Body of pancreas (tissue), 4 donors: ENCODE measurements at regions not wholly inside any gene's neighbourhood (a gene's known extent, or its start where the extent isn't known, plus 50 kb on each side); places are given as distances from the start of the nearest gene placed in this dataset.

ENCODE experiments used
- ATAC-seq: fragments of 150-250 bp; one replicate; pipeline ENCODE4 v1.9.1; 2016
- DNase-seq, 4 donors: peaks; one replicate each; pipeline ENCODE4 v3.0.0-alpha.2; 2019
- H3K27ac ChIP-seq, 4 donors: fragments of 200-600 bp; sonication (generic); 1 replicate in 3 of 4; 2 replicates in 1 of 4; pipeline versions ENCODE4 v1.5.1 to v1.6.1; 2016 to 2019; ENCODE audit warnings: mild to moderate bottlenecking in 1 of 4, mixed read lengths in 1 of 4, moderate library complexity in 1 of 4
- H3K27me3 ChIP-seq, 2 donors: fragments of 200-600 bp; sonication (generic); one replicate each; pipeline ENCODE4 v1.6.0; 2016; ENCODE audit warnings: mild to moderate bottlenecking in 1 of 2
- H3K36me3 ChIP-seq, 2 donors: fragments of 200-600 bp; sonication (generic); replicated peaks in 1 of 2; 2 replicates each; pipeline ENCODE4 v1.5.1; 2016; ENCODE audit warnings: low read depth in 2 of 2; ENCODE audit not compliant: insufficient read depth in 1 of 2
- H3K4me1 ChIP-seq: fragments of 200-600 bp; sonication (generic); one replicate; pipeline ENCODE4 v1.6.0; 2016
- H3K4me3 ChIP-seq, 2 donors: fragments of 200-600 bp; sonication (generic); 1 replicate in 1 of 2; 2 replicates in 1 of 2; pipeline ENCODE4 v1.5.1; 2016 to 2019
- H3K9me3 ChIP-seq, 3 donors: fragments of 200-600 bp; sonication (generic); 1 replicate in 2 of 3; 2 replicates in 1 of 3; pipeline ENCODE4 v1.5.1; 2016
- CTCF ChIP-seq, 7 experiments: fragments of 450-650 bp in 4 of 7; fragments of 200-600 bp in 3 of 7; sonication (generic) in 3 of 7; IDR thresholded peaks; one replicate each; pipeline ENCODE4 v1.5.1; 2016 to 2019; ENCODE audit warnings: antibody characterized with exemption in 7 of 7
- POLR2A ChIP-seq, 3 donors: fragments of 450-650 bp; IDR thresholded peaks; one replicate each; pipeline ENCODE4 v1.6.1; 2016; ENCODE audit warnings: antibody characterized with exemption in 3 of 3, mild to moderate bottlenecking in 2 of 3
- WGBS, 2 donors: methylation state at CpG; one replicate each; pipeline ENCODE4 v1.1.5; 2017; 5-methylcytosine and 5-hydroxymethylcytosine counted together
- intact Hi-C: fragments of 100-400 bp; cut with DNase I; formaldehyde crosslinking; loops from one replicate; pipeline ENCODE4 v1.15.1; 2023

- intact Hi-C loops = no loop called here
- no peaks in the 10 kb centered on the region for H3K36me3 ChIP-seq
- H3K27ac ChIP-seq = no peak overlapping the region
- no peaks in the 10 kb centered on the region for H3K9me3 ChIP-seq
- H3K4me1 ChIP-seq = peaks cover 26% of the 10 kb centered on the region
- no peaks in the 10 kb centered on the region for H3K27me3 ChIP-seq
- DNase-seq = no peak
- no peak for ATAC-seq
- H3K4me3 ChIP-seq = no peak overlapping the region
- 85 to 93% methylated on average over 4 of the region's 4 CpGs for WGBS, 2 donors
- no peak for TF ChIP-seq CTCF (IDR thresholded peaks at IDR 0.05)
- no peak for TF ChIP-seq POLR2A (IDR thresholded peaks at IDR 0.05)
These were observed 193.6 kb upstream of the ANKRD55 start for GRCh38 chr5:56426693-56427092.

- H3K27ac ChIP-seq = peak overlapping the region; percentile 28 to 87 (median 77)
- peak; percentile 81 to 92 (median 86) for DNase-seq
- ATAC-seq = peak; percentile 99
- intact Hi-C loops = no loop called here
- no peaks in the 10 kb centered on the region for H3K36me3 ChIP-seq
- no peaks in the 10 kb centered on the region for H3K9me3 ChIP-seq
- 9 to 20% methylated on average over 5 of the region's 5 CpGs for WGBS, 2 donors
- peaks cover 38% of the 10 kb centered on the region for H3K4me1 ChIP-seq
- H3K27me3 ChIP-seq = no peaks in the 10 kb centered on the region
- H3K4me3 ChIP-seq = no peak overlapping the region
- TF ChIP-seq CTCF (IDR thresholded peaks at IDR 0.05) = no peak
- no peak for TF ChIP-seq POLR2A (IDR thresholded peaks at IDR 0.05)
These were observed 189.1 kb upstream of the ANKRD55 start for GRCh38 chr5:56422076-56422762.

- peak; percentile 18 for ATAC-seq
- Histone ChIP-seq H3K4me1 (peaks cover 38% of the 10 kb centered on the region), H3K4me3 (no peak overlapping the region), H3K27me3 (no peaks in the 10 kb centered on the region), H3K9me3 (no peaks in the 10 kb centered on the region), H3K27ac (peak overlapping the region; percentile 28 to 87 (median 77)), H3K36me3 (no peaks in the 10 kb centered on the region)
- DNase-seq = no peak
- WGBS, 2 donors = 32 to 41% methylated on average over 6 of the region's 6 CpGs
- TF ChIP-seq CTCF (IDR thresholded peaks at IDR 0.05) (no peak), POLR2A (IDR thresholded peaks at IDR 0.05) (no peak)
- intact Hi-C loops = no loop called here
These were observed 188.3 kb upstream of the ANKRD55 start for GRCh38 chr5:56421246-56422075.

- Histone ChIP-seq H3K27ac (peak overlapping the region in 2 of 4 donors; percentile 79 to 87), H3K4me1 (peaks cover 44% of the 10 kb centered on the region), H3K4me3 (no peak overlapping the region), H3K9me3 (no peaks in the 10 kb centered on the region), H3K27me3 (no peaks in the 10 kb centered on the region), H3K36me3 (no peaks in the 10 kb centered on the region)
- TF ChIP-seq POLR2A (IDR thresholded peaks at IDR 0.05) (no peak), CTCF (IDR thresholded peaks at IDR 0.05) (no peak)
- DNase-seq = no peak
- intact Hi-C loops = no loop called here
- ATAC-seq = no peak
These were observed 187.2 kb upstream of the ANKRD55 start for GRCh38 chr5:56420323-56420722.
